ENCODE measurements at regions not wholly inside any gene's neighbourhood (a gene's known extent, or its start where the extent isn't known, plus 50 kb on each side); places are given as distances from the start of the nearest gene placed in this dataset.

DNA sequence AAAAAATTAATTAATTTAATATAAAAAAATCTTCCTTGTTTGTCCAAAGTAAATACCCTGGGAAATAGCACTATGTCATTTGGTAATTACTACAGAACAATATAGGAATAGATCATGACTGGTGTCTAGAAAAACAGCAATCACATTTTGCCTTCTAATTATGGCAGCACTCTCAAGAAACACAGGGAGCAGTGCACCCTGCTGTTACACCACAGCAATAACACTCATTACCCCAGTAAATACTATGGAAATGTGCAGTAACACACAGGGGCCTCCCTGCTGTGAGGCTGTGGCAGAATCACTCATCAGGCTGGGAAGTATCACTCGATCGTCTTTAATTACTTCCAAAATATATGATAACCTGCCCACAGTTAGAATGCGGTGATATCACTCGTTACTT is 646.0 kb downstream of the TUSC7 start:
- Histone ChIP-seq H4K20me1 (ENCODE audit: insufficient read depth) (no peaks in the 10 kb centered on the region), H3K9me3 (ENCODE audit: insufficient read depth, low read depth) (no peaks in the 10 kb centered on the region), H3K27ac (no peak overlapping the region), H3K4me1 (replicated peaks; ENCODE audit: insufficient read depth) (no peaks in the 10 kb centered on the region), H3K4me3 (no peak overlapping the region), H3K9me2 (ENCODE audit: insufficient read depth) (no peaks in the 10 kb centered on the region), H3K79me2 (ENCODE audit: low read depth) (no peaks in the 10 kb centered on the region), H3K4me2 (no peak overlapping the region), H3F3A (ENCODE audit: insufficient read depth, low read depth) (no peaks in the 10 kb centered on the region), H2AFZ (no peak overlapping the region), H3K36me3 (ENCODE audit: low read depth) (no peaks in the 10 kb centered on the region), H3K27me3 (ENCODE audit: insufficient read depth, low read depth) (no peaks in the 10 kb centered on the region)
- intact Hi-C loops (cut with micrococcal nuclease; ENCODE audit: unreplicated experiment): no loop called here
- POLR2A ChIA-PET (ENCODE audit: unreplicated experiment): no interaction called here
- CTCF ChIA-PET: no interaction called here
- TF ChIP-seq, protein P1, sequence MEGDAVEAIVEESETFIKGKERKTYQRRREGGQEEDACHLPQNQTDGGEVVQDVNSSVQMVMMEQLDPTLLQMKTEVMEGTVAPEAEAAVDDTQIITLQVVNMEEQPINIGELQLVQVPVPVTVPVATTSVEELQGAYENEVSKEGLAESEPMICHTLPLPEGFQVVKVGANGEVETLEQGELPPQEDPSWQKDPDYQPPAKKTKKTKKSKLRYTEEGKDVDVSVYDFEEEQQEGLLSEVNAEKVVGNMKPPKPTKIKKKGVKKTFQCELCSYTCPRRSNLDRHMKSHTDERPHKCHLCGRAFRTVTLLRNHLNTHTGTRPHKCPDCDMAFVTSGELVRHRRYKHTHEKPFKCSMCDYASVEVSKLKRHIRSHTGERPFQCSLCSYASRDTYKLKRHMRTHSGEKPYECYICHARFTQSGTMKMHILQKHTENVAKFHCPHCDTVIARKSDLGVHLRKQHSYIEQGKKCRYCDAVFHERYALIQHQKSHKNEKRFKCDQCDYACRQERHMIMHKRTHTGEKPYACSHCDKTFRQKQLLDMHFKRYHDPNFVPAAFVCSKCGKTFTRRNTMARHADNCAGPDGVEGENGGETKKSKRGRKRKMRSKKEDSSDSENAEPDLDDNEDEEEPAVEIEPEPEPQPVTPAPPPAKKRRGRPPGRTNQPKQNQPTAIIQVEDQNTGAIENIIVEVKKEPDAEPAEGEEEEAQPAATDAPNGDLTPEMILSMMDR (conservative IDR thresholded peaks at IDR 0.05): no peak
- TF ChIP-seq EZH2 (IDR thresholded peaks at IDR 0.05; ENCODE audit: low read depth): no peak
- no peak for DNase-seq
- BruUV-seq (replicated peaks): no TSS peak

DNA sequence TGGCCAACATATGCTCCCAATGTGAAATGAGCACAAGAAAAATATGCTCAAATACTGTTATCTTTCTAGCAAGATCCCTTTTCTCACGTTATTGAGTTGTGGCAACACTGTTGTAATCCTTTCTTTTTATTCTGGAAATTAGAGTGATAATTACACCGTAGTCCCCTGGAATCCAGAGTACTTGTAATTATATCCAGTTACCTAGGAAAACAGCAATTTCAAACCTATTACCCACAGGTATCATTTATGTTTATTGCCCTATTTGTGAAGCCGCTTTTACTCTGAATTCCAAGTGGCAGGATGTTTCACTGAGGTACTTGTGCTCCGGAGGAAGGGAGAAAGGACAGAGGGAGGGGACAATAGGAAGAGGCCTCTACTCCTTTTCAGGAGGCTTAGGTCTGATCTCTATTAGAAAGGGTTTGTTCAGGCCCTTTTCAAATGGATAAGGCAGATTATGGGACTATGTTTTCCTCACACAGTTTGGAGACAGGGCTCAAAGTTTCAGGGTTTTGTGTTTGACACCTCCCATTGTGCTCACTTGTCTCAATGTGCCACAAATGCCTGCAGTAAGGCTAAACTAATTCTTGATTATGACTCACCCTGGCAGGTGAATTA is 646.6 kb downstream of the TUSC7 start:
- no peaks in the 10 kb centered on the region for H3K9me2 ChIP-seq (ENCODE audit: insufficient read depth)
- no peak overlapping the region for H3K4me2 ChIP-seq
- H2AFZ ChIP-seq: no peak overlapping the region
- H4K20me1 ChIP-seq (ENCODE audit: insufficient read depth): no peaks in the 10 kb centered on the region
- H3K79me2 ChIP-seq (ENCODE audit: low read depth): no peaks in the 10 kb centered on the region
- H3K27me3 ChIP-seq (ENCODE audit: insufficient read depth, low read depth): no peaks in the 10 kb centered on the region
- DNase-seq: no peak
- no peaks in the 10 kb centered on the region for H3F3A ChIP-seq (ENCODE audit: insufficient read depth, low read depth)
- BruUV-seq (replicated peaks): no TSS peak
- no peaks in the 10 kb centered on the region for H3K4me1 ChIP-seq (replicated peaks; ENCODE audit: insufficient read depth)
- no peak for TF ChIP-seq EZH2 (IDR thresholded peaks at IDR 0.05; ENCODE audit: low read depth)
- TF ChIP-seq, protein P1 (conservative IDR thresholded peaks at IDR 0.05): no peak
- ChIA-PET CTCF (no interaction called here), POLR2A (ENCODE audit: unreplicated experiment) (no interaction called here)
- intact Hi-C loops (cut with micrococcal nuclease; ENCODE audit: unreplicated experiment): no loop called here
- no peak overlapping the region for H3K4me3 ChIP-seq
- no peaks in the 10 kb centered on the region for H3K9me3 ChIP-seq (ENCODE audit: insufficient read depth, low read depth)
- no peaks in the 10 kb centered on the region for H3K36me3 ChIP-seq (ENCODE audit: low read depth)
- no peak overlapping the region for H3K27ac ChIP-seq

DNA sequence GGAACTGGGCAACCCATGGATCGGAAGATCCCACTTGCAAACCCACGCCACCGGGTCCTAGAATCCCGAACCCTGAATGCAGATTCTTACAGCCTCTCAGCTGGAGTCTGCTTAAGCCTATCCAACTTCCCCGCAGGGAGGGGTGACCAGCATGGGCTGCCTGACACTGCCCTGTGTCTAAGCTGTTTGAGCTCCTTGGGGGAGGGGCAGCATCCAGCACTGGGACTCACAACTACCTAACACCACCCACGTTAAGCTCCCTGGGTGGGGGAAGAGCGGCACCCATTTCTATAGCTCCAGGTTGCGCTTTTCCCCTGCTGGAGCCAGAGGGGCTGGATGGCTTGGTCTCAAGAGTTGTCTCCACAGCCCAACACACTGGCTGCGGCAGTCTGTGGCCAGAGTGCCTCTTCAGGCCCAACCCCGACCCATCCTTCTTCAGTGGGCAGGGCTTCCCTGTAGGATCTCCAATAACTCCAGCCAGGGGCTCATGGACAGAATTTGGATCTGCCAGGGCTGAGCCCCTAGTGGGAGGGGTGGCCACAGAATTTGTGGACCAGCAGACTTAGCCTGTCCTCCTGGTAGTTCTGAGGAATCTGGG is 649.2 kb downstream of the TUSC7 start:
- DNase-seq: no peak
- no peaks in the 10 kb centered on the region for H3K9me2 ChIP-seq (ENCODE audit: insufficient read depth)
- H2AFZ ChIP-seq: no peak overlapping the region
- no peak overlapping the region for H3K27ac ChIP-seq
- H3K4me2 ChIP-seq: no peak overlapping the region
- CTCF ChIA-PET: no interaction called here
- BruUV-seq (replicated peaks): no TSS peak
- no peaks in the 10 kb centered on the region for H4K20me1 ChIP-seq (ENCODE audit: insufficient read depth)
- H3K79me2 ChIP-seq (ENCODE audit: low read depth): no peaks in the 10 kb centered on the region
- no peaks in the 10 kb centered on the region for H3K27me3 ChIP-seq (ENCODE audit: insufficient read depth, low read depth)
- TF ChIP-seq EZH2 (IDR thresholded peaks at IDR 0.05; ENCODE audit: low read depth): no peak
- TF ChIP-seq, protein P1 (conservative IDR thresholded peaks at IDR 0.05): no peak
- no peak overlapping the region for H3K4me3 ChIP-seq
- no peaks in the 10 kb centered on the region for H3K9me3 ChIP-seq (ENCODE audit: insufficient read depth, low read depth)
- no peaks in the 10 kb centered on the region for H3K4me1 ChIP-seq (replicated peaks; ENCODE audit: insufficient read depth)
- H3K36me3 ChIP-seq (ENCODE audit: low read depth): no peaks in the 10 kb centered on the region
- POLR2A ChIA-PET (ENCODE audit: unreplicated experiment): no interaction called here
- H3F3A ChIP-seq (ENCODE audit: insufficient read depth, low read depth): no peaks in the 10 kb centered on the region
- intact Hi-C loops (cut with micrococcal nuclease; ENCODE audit: unreplicated experiment): no loop called here

Measured in PC-9 (cell line).